ENCODE measurements at regions not wholly inside any gene's neighbourhood (a gene's known extent, or its start where the extent isn't known, plus 50 kb on each side); places are given as distances from the start of the nearest gene placed in this dataset.

DNA sequence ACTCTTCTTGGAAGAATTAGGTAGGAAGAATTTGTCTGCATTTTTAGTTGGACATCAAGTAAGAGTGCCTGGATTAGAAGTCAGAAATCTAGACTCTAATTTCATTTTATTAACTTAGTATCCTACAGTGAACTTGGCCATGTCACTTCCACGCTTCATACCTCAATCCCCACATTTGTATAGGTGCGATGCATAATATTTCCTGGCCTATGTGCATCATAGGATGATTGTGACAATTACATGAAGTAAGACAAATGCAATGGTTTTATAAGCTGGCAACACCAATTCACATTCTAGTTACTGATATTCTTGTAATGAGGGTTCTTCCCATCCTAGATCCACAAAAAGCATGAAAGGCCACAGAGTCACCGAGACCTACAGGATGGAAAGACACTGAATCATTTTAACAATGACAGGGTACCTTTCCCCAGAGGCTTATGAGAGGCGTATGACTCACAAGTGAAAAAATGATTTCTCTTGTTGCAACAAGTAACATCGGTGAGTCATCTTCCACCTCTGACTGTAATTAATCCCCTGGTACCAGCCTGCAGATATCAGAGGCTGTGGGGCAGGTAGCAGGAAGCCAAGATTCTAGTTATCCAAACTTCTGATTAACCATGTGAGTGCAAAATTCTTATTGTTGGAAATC, 56.0 kb upstream of the OR5AK2 start:
- Histone ChIP-seq H3K27me3 (no peaks in the 10 kb centered on the region), H3K27ac (no peak overlapping the region), H3K4me1 (no peaks in the 10 kb centered on the region), H3K9me3 (no peaks in the 10 kb centered on the region), H3K36me3 (no peaks in the 10 kb centered on the region), H3K4me3 (no peak overlapping the region)
- DNase-seq: no peak
- no peak for ATAC-seq
- intact Hi-C loops (cut with DNase I): no loop called here
- TF ChIP-seq CTCF (IDR thresholded peaks at IDR 0.05): no peak

DNA sequence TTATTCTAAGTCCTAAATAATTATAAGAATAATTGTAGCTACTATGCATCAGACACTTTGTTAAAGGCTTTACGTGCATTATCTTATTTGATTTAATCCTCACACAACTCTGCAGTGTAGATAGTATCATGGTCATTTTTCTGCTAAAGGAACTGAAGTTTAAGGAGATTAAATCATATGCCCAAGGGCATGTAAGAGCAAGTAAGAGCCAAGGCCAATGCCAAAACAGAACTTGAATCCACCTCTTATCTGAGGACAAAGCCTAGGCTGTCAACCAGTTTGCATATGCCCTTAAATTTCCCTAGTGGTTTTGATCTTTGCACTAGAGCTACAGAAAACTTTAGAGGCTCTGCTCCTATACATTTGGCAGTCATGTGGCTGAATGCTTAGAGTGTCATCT, 65.6 kb upstream of the OR5AK2 start:
- H3K9me3 ChIP-seq: peaks cover 0 to 6% of the 10 kb centered on the region in 2 donors
- TF ChIP-seq CTCF (IDR thresholded peaks at IDR 0.05): no peak
- H3K4me3 ChIP-seq: no peak overlapping the region
- H3K36me3 ChIP-seq: no peaks in the 10 kb centered on the region
- no peaks in the 10 kb centered on the region for H3K27me3 ChIP-seq
- DNase-seq (no peak), ATAC-seq (no peak)
- no peak overlapping the region for H3K27ac ChIP-seq
- no peaks in the 10 kb centered on the region for H3K4me1 ChIP-seq
- intact Hi-C loops (cut with DNase I): no loop called here

GRCh38 chr11:56922421-56922820, 66.3 kb upstream of the OR5AK2 start:
- no peaks in the 10 kb centered on the region for H3K4me1 ChIP-seq
- H3K27me3 ChIP-seq: no peaks in the 10 kb centered on the region
- ATAC-seq (no peak), DNase-seq (no peak)
- intact Hi-C loops (cut with DNase I): no loop called here
- no peak for TF ChIP-seq CTCF (IDR thresholded peaks at IDR 0.05)
- peaks cover 0 to 6% of the 10 kb centered on the region in 2 donors for H3K9me3 ChIP-seq
- no peaks in the 10 kb centered on the region for H3K36me3 ChIP-seq
- no peak overlapping the region for H3K27ac ChIP-seq
- H3K4me3 ChIP-seq: no peak overlapping the region

DNA sequence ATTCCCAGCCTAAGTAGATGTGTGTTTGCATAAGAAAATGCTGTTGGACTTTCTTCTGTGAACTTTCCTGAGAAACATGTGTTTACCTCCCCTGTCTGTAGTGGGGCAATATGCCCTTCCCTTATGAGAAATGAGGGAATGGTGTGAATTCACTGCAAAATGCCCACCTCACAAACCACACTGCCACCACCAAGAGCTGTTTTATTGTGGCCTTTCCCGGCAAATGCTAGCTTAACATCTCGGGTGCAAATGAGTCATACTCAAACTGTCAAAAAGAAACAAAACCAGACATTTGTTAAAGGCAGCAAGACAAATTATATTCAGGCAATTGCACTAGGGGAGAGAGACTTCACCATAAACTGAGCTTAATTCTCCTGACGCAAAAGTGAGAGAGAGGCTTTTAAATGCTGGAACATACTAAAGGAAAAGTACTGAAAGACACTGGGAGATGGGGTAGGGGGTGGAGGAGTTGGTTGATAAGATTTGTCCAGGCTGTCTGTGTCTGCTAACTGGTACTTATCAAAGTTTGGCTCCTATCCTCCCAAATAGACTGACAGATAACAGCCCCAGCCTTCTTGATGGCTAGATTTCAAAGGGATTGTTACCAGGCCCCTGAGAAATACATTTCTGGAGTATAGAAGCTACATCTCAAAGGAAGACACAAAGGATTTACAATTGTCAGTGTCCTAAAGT, 70.9 kb upstream of the OR5AK2 start:
- no peak for ATAC-seq
- H3K9me3 ChIP-seq: peaks cover 0 to 6% of the 10 kb centered on the region in 2 donors
- no peaks in the 10 kb centered on the region for H3K4me1 ChIP-seq
- H3K27me3 ChIP-seq: no peaks in the 10 kb centered on the region
- intact Hi-C loops (cut with DNase I): no loop called here
- H3K36me3 ChIP-seq: no peaks in the 10 kb centered on the region
- peak in 2 of 4 donors; percentile 59 to 77 for DNase-seq
- no peak overlapping the region for H3K4me3 ChIP-seq
- TF ChIP-seq CTCF (IDR thresholded peaks at IDR 0.05): no peak
- H3K27ac ChIP-seq: no peak overlapping the region

GRCh38 chr11:56916587-56916986, 72.1 kb upstream of the OR5AK2 start:
- Histone ChIP-seq H3K4me3 (no peak overlapping the region), H3K4me1 (no peaks in the 10 kb centered on the region), H3K27me3 (no peaks in the 10 kb centered on the region), H3K36me3 (no peaks in the 10 kb centered on the region), H3K27ac (no peak overlapping the region), H3K9me3 (peaks cover 0 to 6% of the 10 kb centered on the region in 2 donors)
- no peak for TF ChIP-seq CTCF (IDR thresholded peaks at IDR 0.05)
- intact Hi-C loops (cut with DNase I): no loop called here
- ATAC-seq (peak; percentile 30), DNase-seq (no peak)
